ENCODE measurements at regions not wholly inside any gene's neighbourhood (a gene's known extent, or its start where the extent isn't known, plus 50 kb on each side); places are given as distances from the start of the nearest gene placed in this dataset.

DNA sequence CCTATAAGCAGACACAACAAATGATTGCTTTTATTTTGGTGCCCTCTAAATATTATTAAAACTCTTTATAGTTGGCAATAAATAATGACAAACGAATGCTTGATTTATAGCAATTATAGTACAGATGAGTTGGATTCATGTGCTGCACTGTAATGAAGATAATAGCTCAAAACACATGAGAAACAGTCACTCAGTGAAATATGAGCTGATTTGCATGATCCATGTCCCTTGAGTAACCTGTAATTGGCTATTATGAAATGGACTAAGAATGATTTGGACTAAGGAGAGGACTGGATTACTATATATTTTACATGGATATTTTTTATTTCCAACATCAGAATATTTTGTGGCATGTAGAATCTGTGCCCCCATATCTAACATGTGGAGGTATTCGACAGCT, 365.6 kb upstream of the UBE2E3 start:
- TF ChIP-seq, protein P1, sequence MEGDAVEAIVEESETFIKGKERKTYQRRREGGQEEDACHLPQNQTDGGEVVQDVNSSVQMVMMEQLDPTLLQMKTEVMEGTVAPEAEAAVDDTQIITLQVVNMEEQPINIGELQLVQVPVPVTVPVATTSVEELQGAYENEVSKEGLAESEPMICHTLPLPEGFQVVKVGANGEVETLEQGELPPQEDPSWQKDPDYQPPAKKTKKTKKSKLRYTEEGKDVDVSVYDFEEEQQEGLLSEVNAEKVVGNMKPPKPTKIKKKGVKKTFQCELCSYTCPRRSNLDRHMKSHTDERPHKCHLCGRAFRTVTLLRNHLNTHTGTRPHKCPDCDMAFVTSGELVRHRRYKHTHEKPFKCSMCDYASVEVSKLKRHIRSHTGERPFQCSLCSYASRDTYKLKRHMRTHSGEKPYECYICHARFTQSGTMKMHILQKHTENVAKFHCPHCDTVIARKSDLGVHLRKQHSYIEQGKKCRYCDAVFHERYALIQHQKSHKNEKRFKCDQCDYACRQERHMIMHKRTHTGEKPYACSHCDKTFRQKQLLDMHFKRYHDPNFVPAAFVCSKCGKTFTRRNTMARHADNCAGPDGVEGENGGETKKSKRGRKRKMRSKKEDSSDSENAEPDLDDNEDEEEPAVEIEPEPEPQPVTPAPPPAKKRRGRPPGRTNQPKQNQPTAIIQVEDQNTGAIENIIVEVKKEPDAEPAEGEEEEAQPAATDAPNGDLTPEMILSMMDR (IDR thresholded peaks at IDR 0.05): no peak
- TF ChIP-seq POLR2A (IDR thresholded peaks at IDR 0.05): no peak

All from right lobe of liver (tissue), 4 donors.